ENCODE measurements at regions not wholly inside any gene's neighbourhood (a gene's known extent, or its start where the extent isn't known, plus 50 kb on each side); places are given as distances from the start of the nearest gene placed in this dataset.

DNA sequence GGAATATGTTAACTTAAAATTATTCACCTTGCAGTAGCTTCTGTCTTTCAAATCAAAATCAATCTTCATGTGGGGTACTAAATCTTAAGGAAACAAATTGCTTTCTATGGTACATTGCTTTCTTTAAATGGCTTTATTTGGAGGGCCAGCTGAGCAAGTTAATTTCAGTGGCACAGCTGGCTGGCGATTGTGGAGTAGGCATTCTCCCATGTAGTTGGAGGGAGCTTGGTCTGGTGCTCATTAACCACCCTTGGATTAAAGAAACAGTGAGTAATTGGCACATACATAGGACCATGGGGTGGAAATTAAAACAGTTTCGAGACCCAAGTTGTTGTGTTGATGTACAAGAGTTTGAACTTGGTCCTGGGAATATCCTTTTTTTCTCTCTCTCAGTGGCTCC, 201.3 kb upstream of the CHD6 start:
- TF ChIP-seq, protein P1, sequence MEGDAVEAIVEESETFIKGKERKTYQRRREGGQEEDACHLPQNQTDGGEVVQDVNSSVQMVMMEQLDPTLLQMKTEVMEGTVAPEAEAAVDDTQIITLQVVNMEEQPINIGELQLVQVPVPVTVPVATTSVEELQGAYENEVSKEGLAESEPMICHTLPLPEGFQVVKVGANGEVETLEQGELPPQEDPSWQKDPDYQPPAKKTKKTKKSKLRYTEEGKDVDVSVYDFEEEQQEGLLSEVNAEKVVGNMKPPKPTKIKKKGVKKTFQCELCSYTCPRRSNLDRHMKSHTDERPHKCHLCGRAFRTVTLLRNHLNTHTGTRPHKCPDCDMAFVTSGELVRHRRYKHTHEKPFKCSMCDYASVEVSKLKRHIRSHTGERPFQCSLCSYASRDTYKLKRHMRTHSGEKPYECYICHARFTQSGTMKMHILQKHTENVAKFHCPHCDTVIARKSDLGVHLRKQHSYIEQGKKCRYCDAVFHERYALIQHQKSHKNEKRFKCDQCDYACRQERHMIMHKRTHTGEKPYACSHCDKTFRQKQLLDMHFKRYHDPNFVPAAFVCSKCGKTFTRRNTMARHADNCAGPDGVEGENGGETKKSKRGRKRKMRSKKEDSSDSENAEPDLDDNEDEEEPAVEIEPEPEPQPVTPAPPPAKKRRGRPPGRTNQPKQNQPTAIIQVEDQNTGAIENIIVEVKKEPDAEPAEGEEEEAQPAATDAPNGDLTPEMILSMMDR (IDR thresholded peaks at IDR 0.05) = no peak
- Histone ChIP-seq H3K27ac (ENCODE audit: low read length) (no peak overlapping the region), H3K9me3 (ENCODE audit: control insufficient read depth, insufficient read depth, low read length) (no peaks in the 10 kb centered on the region), H3K36me3 (ENCODE audit: control insufficient read depth, insufficient read depth, low read length) (no peaks in the 10 kb centered on the region), H3K27me3 (ENCODE audit: control insufficient read depth, insufficient read depth, low read length) (no peaks in the 10 kb centered on the region), H3K4me1 (ENCODE audit: control insufficient read depth, insufficient read depth, low read length) (no peaks in the 10 kb centered on the region), H3K4me3 (ENCODE audit: low read length) (no peak overlapping the region)
- Mint-ChIP-seq H3K27ac (no peak overlapping the region), H3K27me3 (ENCODE audit: low read depth in 2 of 2) (peaks cover 0 to 3% of the 10 kb centered on the region in 2 donors), H3K36me3 (no peaks in the 10 kb centered on the region), H3K9me3 (peaks cover 0 to 2% of the 10 kb centered on the region in 2 donors), H3K4me1 (no peaks in the 10 kb centered on the region), H3K4me3 (no peak overlapping the region)
- WGBS (ENCODE audit: insufficient coverage) = 86% methylated on average over 2 of the region's 2 CpGs
- ATAC-seq (no peak), DNase-seq (no peak)
- intact Hi-C loops (cut with micrococcal nuclease) = no loop called here

- Histone ChIP-seq H3K27me3 (ENCODE audit: control insufficient read depth, insufficient read depth, low read length) (no peaks in the 10 kb centered on the region), H3K27ac (ENCODE audit: low read length) (no peak overlapping the region), H3K4me1 (ENCODE audit: control insufficient read depth, insufficient read depth, low read length) (no peaks in the 10 kb centered on the region), H3K36me3 (ENCODE audit: control insufficient read depth, insufficient read depth, low read length) (no peaks in the 10 kb centered on the region), H3K9me3 (ENCODE audit: control insufficient read depth, insufficient read depth, low read length) (no peaks in the 10 kb centered on the region), H3K4me3 (ENCODE audit: low read length) (no peak overlapping the region)
- H3K36me3 Mint-ChIP-seq = no peaks in the 10 kb centered on the region
- intact Hi-C loops (cut with micrococcal nuclease) = no loop called here
- H3K27ac Mint-ChIP-seq = no peak overlapping the region
- 65% methylated on average over 4 of the region's 5 CpGs for whole genome bisulfite sequencing (ENCODE audit: insufficient coverage)
- peaks cover 0 to 2% of the 10 kb centered on the region in 2 donors for H3K9me3 Mint-ChIP-seq
- TF ChIP-seq, protein P1 (IDR thresholded peaks at IDR 0.05) = no peak
- peaks cover 0 to 3% of the 10 kb centered on the region in 2 donors for H3K27me3 Mint-ChIP-seq (ENCODE audit: low read depth in 2 of 2)
- DNase-seq = no peak
- no peaks in the 10 kb centered on the region for H3K4me1 Mint-ChIP-seq
- ATAC-seq = no peak
- no peak overlapping the region for H3K4me3 Mint-ChIP-seq
These were observed 200.8 kb upstream of the CHD6 start for GRCh38 chr20:41818991-41819390.

DNA sequence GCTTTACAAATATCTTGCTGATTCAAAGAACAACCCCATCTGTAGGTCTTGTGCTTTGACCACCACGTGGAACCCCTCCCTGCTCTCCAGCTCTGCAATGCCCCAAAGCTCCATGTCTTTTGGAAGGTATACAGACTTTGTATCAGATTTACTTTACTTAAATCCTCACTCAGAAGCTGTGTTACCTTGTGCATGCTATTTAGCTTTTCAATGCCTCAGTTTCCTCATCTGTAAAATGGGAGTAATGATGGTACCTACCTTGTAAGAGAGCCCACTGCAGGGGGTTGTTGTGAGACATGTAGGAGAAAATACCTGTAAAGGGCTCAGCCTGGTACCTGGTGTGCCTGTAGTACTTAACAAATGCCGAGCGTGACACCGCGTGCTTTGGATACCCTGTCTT, 200.2 kb upstream of the CHD6 start:
- H3K4me3 Mint-ChIP-seq = no peak overlapping the region
- H3K27me3 Mint-ChIP-seq (ENCODE audit: low read depth in 2 of 2) = peaks cover 0 to 3% of the 10 kb centered on the region in 2 donors

DNA sequence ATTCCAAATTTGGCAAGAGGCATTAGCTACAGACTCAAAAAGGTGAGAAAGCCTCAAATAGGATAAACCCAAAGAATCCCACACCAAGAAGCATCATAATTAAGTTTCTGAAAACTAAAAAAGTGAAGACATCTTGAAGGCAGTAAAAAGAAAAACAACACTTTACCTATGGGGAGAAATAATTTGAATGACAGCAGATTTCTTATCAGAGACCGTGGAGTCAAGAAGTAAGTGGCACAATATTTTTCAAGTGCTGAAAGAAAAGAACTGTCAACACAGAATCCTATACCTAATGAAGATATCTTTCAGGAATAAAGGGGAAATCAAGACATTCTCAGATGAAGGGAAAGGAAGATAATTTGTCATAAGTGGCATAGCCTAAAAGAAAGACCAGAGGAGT, 193.3 kb upstream of the CHD6 start:
- peaks cover 6% of the 10 kb centered on the region for H3K36me3 Mint-ChIP-seq
- H3K27ac ChIP-seq (ENCODE audit: low read length) = no peak overlapping the region
- H3K9me3 Mint-ChIP-seq = peaks cover 0 to 11% of the 10 kb centered on the region in 2 donors
- peaks cover 0 to 3% of the 10 kb centered on the region in 2 donors for H3K27me3 Mint-ChIP-seq (ENCODE audit: low read depth in 2 of 2)
- no peaks in the 10 kb centered on the region for H3K4me1 Mint-ChIP-seq
- no peaks in the 10 kb centered on the region for H3K9me3 ChIP-seq (ENCODE audit: control insufficient read depth, insufficient read depth, low read length)
- no peak for DNase-seq
- intact Hi-C loops (cut with micrococcal nuclease) = no loop called here
- H3K36me3 ChIP-seq (ENCODE audit: control insufficient read depth, insufficient read depth, low read length) = no peaks in the 10 kb centered on the region
- ATAC-seq = no peak
- no peak overlapping the region for H3K27ac Mint-ChIP-seq
- no peaks in the 10 kb centered on the region for H3K27me3 ChIP-seq (ENCODE audit: control insufficient read depth, insufficient read depth, low read length)
- no peaks in the 10 kb centered on the region for H3K4me1 ChIP-seq (ENCODE audit: control insufficient read depth, insufficient read depth, low read length)
- TF ChIP-seq, protein P1 (IDR thresholded peaks at IDR 0.05) = no peak
- WGBS (ENCODE audit: insufficient coverage) = no CpG with 5 or more reads among the region's 1 CpG
- H3K4me3 Mint-ChIP-seq = no peak overlapping the region
- no peak overlapping the region for H3K4me3 ChIP-seq (ENCODE audit: low read length)

More for the DNA sequence above, 200.2 kb upstream of the CHD6 start:
- Histone ChIP-seq H3K27ac (ENCODE audit: low read length) (no peak overlapping the region), H3K4me1 (ENCODE audit: control insufficient read depth, insufficient read depth, low read length) (no peaks in the 10 kb centered on the region), H3K36me3 (ENCODE audit: control insufficient read depth, insufficient read depth, low read length) (no peaks in the 10 kb centered on the region), H3K27me3 (ENCODE audit: control insufficient read depth, insufficient read depth, low read length) (no peaks in the 10 kb centered on the region), H3K9me3 (ENCODE audit: control insufficient read depth, insufficient read depth, low read length) (no peaks in the 10 kb centered on the region), H3K4me3 (ENCODE audit: low read length) (no peak overlapping the region)
- no peak overlapping the region for H3K27ac Mint-ChIP-seq
- intact Hi-C loops (cut with micrococcal nuclease) = no loop called here
- H3K36me3 Mint-ChIP-seq = no peaks in the 10 kb centered on the region
- TF ChIP-seq, protein P1 (IDR thresholded peaks at IDR 0.05) = no peak
- no peak for ATAC-seq
- H3K4me1 Mint-ChIP-seq = no peaks in the 10 kb centered on the region
- DNase-seq = no peak
- WGBS (ENCODE audit: insufficient coverage) = 82% methylated on average over 5 of the region's 5 CpGs
- H3K9me3 Mint-ChIP-seq = peaks cover 0 to 2% of the 10 kb centered on the region in 2 donors

Measured in natural killer cell (primary cell).